Calu3 (cell line): ENCODE measurements at regions not wholly inside any gene's neighbourhood (a gene's known extent, or its start where the extent isn't known, plus 50 kb on each side); places are given as distances from the start of the nearest gene placed in this dataset.

ENCODE experiments used
- BruUV-seq: library from RNA; stranded (reverse); fragments of 400-500 nt; replicated peaks from 2 replicates; lab custom pipeline; 2021; lab: Mats Ljungman, UMichigan
- CTCF ChIA-PET: fragments of 300-600 bp; sonication (Branson Sonifier 250); formaldehyde crosslinking; loops from one replicate; lab custom pipeline; 2022; ENCODE audit warnings: antibody characterized with exemption; lab: Charles Lee
- DNase-seq: peaks from one replicate; pipeline ENCODE4 v3.0.0; 2022
- H3K27ac Mint-ChIP-seq: one replicate; pipeline ENCODE4 v1.8.0; 2022; ENCODE audit warnings: mixed read lengths; ENCODE audit not compliant: unreplicated experiment
- H3K27me3 Mint-ChIP-seq: one replicate; pipeline ENCODE4 v1.8.0; 2022; ENCODE audit warnings: mixed read lengths; ENCODE audit not compliant: unreplicated experiment
- H3K36me3 Mint-ChIP-seq: one replicate; pipeline ENCODE4 v1.8.0; 2022; ENCODE audit warnings: mild to moderate bottlenecking, moderate library complexity, mixed read lengths; ENCODE audit not compliant: insufficient read depth, unreplicated experiment
- H3K4me1 Mint-ChIP-seq: one replicate; pipeline ENCODE4 v1.8.0; 2022; ENCODE audit warnings: mild to moderate bottlenecking, low read depth, mixed read lengths; ENCODE audit not compliant: unreplicated experiment
- H3K4me3 Mint-ChIP-seq: one replicate; pipeline ENCODE4 v1.8.0; 2022; ENCODE audit warnings: mild to moderate bottlenecking, low read depth, moderate library complexity, mixed read lengths; ENCODE audit not compliant: unreplicated experiment
- H3K9me3 Mint-ChIP-seq: one replicate; pipeline ENCODE4 v1.8.0; 2022; ENCODE audit warnings: low read depth, mixed read lengths; ENCODE audit not compliant: unreplicated experiment
- intact Hi-C: fragments of 100-400 bp; cut with micrococcal nuclease; formaldehyde crosslinking; loops from one replicate; pipeline ENCODE4 v1.10.0; 2022; ENCODE audit not compliant: unreplicated experiment
- TF ChIP-seq, protein P1 (sequence below): fragments of 200-600 bp; IDR thresholded peaks from one replicate; pipeline ENCODE4 v1.8.0; 2022; ENCODE audit warnings: antibody characterized with exemption; ENCODE audit not compliant: unreplicated experiment

DNA sequence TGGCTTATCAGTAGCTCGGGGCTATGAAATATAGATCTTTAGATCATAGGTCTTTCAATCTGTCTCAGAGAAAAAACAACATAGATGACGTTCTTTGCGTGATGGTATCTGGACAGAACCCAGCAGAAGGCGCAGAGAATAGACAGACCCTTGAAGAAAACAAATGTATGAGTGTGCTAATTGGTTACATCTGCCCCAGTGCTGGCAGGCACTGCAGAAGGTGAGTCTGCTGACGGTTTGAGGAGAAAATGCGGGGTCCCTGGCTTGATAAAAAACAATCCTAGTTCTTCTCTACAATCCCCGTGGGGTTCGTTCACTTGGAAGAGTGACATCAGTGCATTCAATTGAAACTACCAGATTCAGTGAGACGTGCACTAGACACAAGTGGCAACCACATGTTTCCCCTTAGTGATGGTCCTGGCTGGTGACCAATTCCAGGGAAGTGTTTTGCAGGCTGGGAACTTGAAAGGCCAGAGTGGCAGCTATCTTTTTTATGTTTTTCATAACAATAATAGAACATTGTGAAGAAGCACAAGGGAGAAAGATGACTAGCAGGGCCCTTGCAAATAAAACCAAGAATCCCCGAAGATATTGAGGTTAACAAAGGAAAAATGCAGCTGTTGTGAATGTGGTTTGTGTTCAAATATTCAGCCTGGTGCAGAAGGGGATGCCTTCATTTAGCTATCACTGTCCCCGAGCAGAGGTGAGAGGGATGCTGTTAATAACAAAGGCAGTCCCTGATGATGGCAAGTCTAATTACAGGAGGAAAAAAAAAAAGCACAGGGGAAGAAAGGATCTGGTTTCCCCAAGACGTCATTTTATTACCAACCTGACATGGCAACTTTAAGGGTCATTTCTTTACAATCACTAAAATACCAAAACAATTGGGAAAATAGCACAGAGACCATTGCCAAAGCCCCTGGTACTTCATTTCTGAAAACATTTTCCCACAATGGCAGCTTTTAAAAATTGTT lies 337.6 kb upstream of the FIGN start:
- CTCF ChIA-PET, result interaction anchor here (0.6 to 0.7 kb wide), 2 partner anchors 17 to 518 kb away, joined by 3 read pairs; no protein-coding TSS in a partner anchor
- BruUV-seq, result no TSS peak
- Mint-ChIP-seq H3K27me3 (no peaks in the 10 kb centered on the region), H3K4me3 (no peak overlapping the region), H3K27ac (no peak overlapping the region), H3K36me3 (no peaks in the 10 kb centered on the region), H3K9me3 (no peaks in the 10 kb centered on the region), H3K4me1 (no peaks in the 10 kb centered on the region)
- no peak for DNase-seq
- TF ChIP-seq, protein P1, sequence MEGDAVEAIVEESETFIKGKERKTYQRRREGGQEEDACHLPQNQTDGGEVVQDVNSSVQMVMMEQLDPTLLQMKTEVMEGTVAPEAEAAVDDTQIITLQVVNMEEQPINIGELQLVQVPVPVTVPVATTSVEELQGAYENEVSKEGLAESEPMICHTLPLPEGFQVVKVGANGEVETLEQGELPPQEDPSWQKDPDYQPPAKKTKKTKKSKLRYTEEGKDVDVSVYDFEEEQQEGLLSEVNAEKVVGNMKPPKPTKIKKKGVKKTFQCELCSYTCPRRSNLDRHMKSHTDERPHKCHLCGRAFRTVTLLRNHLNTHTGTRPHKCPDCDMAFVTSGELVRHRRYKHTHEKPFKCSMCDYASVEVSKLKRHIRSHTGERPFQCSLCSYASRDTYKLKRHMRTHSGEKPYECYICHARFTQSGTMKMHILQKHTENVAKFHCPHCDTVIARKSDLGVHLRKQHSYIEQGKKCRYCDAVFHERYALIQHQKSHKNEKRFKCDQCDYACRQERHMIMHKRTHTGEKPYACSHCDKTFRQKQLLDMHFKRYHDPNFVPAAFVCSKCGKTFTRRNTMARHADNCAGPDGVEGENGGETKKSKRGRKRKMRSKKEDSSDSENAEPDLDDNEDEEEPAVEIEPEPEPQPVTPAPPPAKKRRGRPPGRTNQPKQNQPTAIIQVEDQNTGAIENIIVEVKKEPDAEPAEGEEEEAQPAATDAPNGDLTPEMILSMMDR, result no peak
- intact Hi-C loops, result no loop called here

DNA sequence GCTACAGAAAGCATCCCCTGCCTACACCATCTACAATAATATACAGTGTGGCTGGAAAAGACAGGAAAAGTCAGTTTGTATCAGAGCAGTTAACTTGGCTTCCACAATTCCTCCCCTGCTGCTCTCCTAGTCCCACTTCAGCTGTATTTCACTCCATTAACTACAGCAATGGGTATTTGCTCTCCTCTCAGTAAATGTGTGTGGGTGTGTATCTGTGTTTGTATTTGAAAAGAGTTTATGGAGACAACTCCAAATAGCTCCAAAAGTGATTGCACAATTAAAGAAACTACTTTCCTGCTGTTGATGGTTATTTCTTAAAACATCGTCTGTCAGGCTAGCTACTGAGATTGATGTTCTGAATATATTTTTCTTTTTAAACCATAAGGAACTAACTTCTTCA lies 333.7 kb upstream of the FIGN start:
- no peak for DNase-seq
- TF ChIP-seq, protein P1, result no peak
- no peak overlapping the region for H3K4me3 Mint-ChIP-seq
- BruUV-seq, result no TSS peak
- H3K27ac Mint-ChIP-seq, result no peak overlapping the region
- intact Hi-C loops, result loop anchor here (5.0 kb wide), 1 partner anchor 363 kb away; no protein-coding TSS in a partner anchor
- H3K9me3 Mint-ChIP-seq, result no peaks in the 10 kb centered on the region
- no peaks in the 10 kb centered on the region for H3K27me3 Mint-ChIP-seq
- H3K36me3 Mint-ChIP-seq, result no peaks in the 10 kb centered on the region
- H3K4me1 Mint-ChIP-seq, result no peaks in the 10 kb centered on the region
- CTCF ChIA-PET, result no interaction called here

DNA sequence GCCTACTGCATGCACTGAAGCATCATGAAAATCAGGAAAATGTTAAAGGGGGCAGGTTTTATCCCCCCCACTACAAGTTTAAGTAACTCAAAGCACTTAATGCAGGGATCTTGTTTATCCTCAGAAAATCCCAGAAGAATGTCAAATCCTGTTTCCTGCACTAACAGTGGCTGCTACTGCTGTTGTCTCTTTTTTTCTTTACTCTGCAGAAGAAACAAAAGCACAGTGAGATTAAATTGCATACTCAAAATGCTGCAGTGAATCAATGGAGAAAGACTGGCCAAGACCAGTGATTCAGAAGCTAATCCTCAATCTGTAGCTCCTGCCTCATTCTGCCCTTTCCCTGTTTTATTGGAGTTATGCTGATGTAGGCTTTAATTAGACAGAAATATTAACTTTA lies 332.3 kb upstream of the FIGN start:
- no peaks in the 10 kb centered on the region for H3K4me1 Mint-ChIP-seq

DNA sequence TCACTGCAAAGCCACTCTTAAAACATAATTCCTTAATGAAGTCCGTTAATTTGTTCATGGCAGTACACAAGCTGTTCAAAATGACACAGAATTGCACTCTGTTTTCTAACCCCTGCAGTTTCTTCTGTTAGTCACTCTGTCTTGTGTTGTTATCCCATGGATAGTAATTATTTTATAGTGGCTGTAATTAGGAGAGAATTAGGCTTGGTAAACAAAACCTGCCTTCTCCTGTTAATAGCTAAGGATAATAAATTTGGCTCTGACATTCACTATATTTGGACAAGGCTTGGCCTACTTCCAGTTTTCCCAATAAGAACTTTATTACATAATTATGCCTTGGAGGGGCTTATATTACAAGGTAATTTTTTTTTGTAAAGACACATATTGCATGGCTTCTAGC lies 330.3 kb upstream of the FIGN start:
- no peaks in the 10 kb centered on the region for H3K4me1 Mint-ChIP-seq
- intact Hi-C loops, result loop anchor here (5.0 kb wide), 1 partner anchor 366 kb away; no protein-coding TSS in a partner anchor
- BruUV-seq, result no TSS peak
- CTCF ChIA-PET, result no interaction called here
- no peak overlapping the region for H3K27ac Mint-ChIP-seq
- H3K9me3 Mint-ChIP-seq, result no peaks in the 10 kb centered on the region
- DNase-seq, result no peak
- H3K27me3 Mint-ChIP-seq, result no peaks in the 10 kb centered on the region
- TF ChIP-seq, protein P1, result no peak
- no peak overlapping the region for H3K4me3 Mint-ChIP-seq
- H3K36me3 Mint-ChIP-seq, result no peaks in the 10 kb centered on the region

More for the DNA sequence above, 332.3 kb upstream of the FIGN start:
- no peak for DNase-seq
- H3K4me3 Mint-ChIP-seq, result no peak overlapping the region
- no TSS peak for BruUV-seq
- no peaks in the 10 kb centered on the region for H3K27me3 Mint-ChIP-seq
- CTCF ChIA-PET, result no interaction called here
- TF ChIP-seq, protein P1, result no peak
- H3K36me3 Mint-ChIP-seq, result no peaks in the 10 kb centered on the region
- H3K27ac Mint-ChIP-seq, result no peak overlapping the region
- H3K9me3 Mint-ChIP-seq, result no peaks in the 10 kb centered on the region
- intact Hi-C loops, result loop anchor here (5.0 kb wide), 1 partner anchor 364 kb away; no protein-coding TSS in a partner anchor
